ENCODE measurements at regions not wholly inside any gene's neighbourhood (a gene's known extent, or its start where the extent isn't known, plus 50 kb on each side); places are given as distances from the start of the nearest gene placed in this dataset.

GRCh38 chr5:51559339-51559738 lies 176.1 kb downstream of the ISL1 start:
- TF ChIP-seq POLR2A (IDR thresholded peaks at IDR 0.05) = no peak
- no peak for TF ChIP-seq POLR2AphosphoS5 (IDR thresholded peaks at IDR 0.05; ENCODE audit: insufficient read depth in 1 of 2, low read depth in 1 of 2)
- TF ChIP-seq CTCF (IDR thresholded peaks at IDR 0.05) = no peak
